ENCODE measurements at regions not wholly inside any gene's neighbourhood (a gene's known extent, or its start where the extent isn't known, plus 50 kb on each side); places are given as distances from the start of the nearest gene placed in this dataset.
A peak's percentile ranks its signal among the peaks of the same experiment; 100 is the strongest.

GRCh38 chr3:14331251-14331650, 71.2 kb upstream of the SLC6A6 start:
- in situ Hi-C loops (cut with MboI; ENCODE audit: low sequenced_read_pairs): no loop called here
- Histone ChIP-seq H2AFZ (replicated peaks; ENCODE audit: low read length, poor library complexity) (peak overlapping the region; percentile 71), H4K8ac (ENCODE audit: low read depth in 2 of 2, low read length in 2 of 2) (no peak overlapping the region), H3K9me3 (ENCODE audit: control insufficient read depth, insufficient read depth, low read length) (no peaks in the 10 kb centered on the region), H3K9ac (ENCODE audit: low read depth, low read length) (no peak overlapping the region), H4K5ac (ENCODE audit: low read depth, low read length) (no peak overlapping the region), H3K27me3 (ENCODE audit: control insufficient read depth, insufficient read depth, low read length) (peaks cover 2% of the 10 kb centered on the region; the same call in 1 of the 2 replicates), H3K36me3 (ENCODE audit: control insufficient read depth, insufficient read depth, low read length) (no peaks in the 10 kb centered on the region), H4K20me1 (ENCODE audit: insufficient read depth, low read length) (no peaks in the 10 kb centered on the region), H2BK20ac (ENCODE audit: low read depth, low read length) (no peak overlapping the region), H3K56ac (ENCODE audit: extremely low read depth, insufficient read depth, low read length) (no peak overlapping the region), H3K79me1 (ENCODE audit: low read depth in 1 of 2, low read length in 2 of 2) (no peaks in the 10 kb centered on the region), H3K27ac (ENCODE audit: insufficient read depth, low read length) (no peak overlapping the region), H3K4ac (ENCODE audit: low read depth, low read length) (no peak overlapping the region), H3K23ac (ENCODE audit: low read depth, low read length) (no peak overlapping the region), H3K9me1 (ENCODE audit: insufficient read depth, low read length) (no peaks in the 10 kb centered on the region; the same call in 1 of the 2 replicates), H3K14ac (replicated peaks; ENCODE audit: low read depth, low read length) (no peak overlapping the region), H2BK15ac (ENCODE audit: low read depth, low read length) (no peak overlapping the region), H2AK9ac (replicated peaks; ENCODE audit: low read depth, low read length, poor library complexity) (no peak overlapping the region), H2AK5ac (ENCODE audit: low read depth, low read length) (no peak overlapping the region), H2BK120ac (ENCODE audit: low read depth, low read length) (no peak overlapping the region), H4K91ac (ENCODE audit: insufficient read depth, low read depth, low read length) (no peak overlapping the region), H3K4me2 (ENCODE audit: low read depth, low read length) (no peak overlapping the region), H3K18ac (ENCODE audit: low read depth, low read length) (no peak overlapping the region), H2BK5ac (ENCODE audit: low read depth, low read length, poor library complexity, severe bottlenecking) (no peak overlapping the region), H3K4me1 (ENCODE audit: control insufficient read depth, insufficient read depth, low read length) (no peaks in the 10 kb centered on the region), H3K4me3 (ENCODE audit: insufficient read depth, low read depth, low read length) (no peak overlapping the region)
- no TSS peak for BruUV-seq (replicated peaks)
- ATAC-seq (ENCODE audit: low read depth): no peak
- TF ChIP-seq RFX5 (IDR thresholded peaks at IDR 0.05; ENCODE audit: low read depth, low read length): no peak
- no peak for TF ChIP-seq CTCF (conservative IDR thresholded peaks at IDR 0.05; ENCODE audit: low read depth, low read length)
- no peak for TF ChIP-seq CEBPB (IDR thresholded peaks at IDR 0.05; ENCODE audit: low read depth, low read length)
- no peak for TF ChIP-seq RAD21 (IDR thresholded peaks at IDR 0.05; ENCODE audit: low read length)
- no peak for TF ChIP-seq NFE2L2 (IDR thresholded peaks at IDR 0.05; ENCODE audit: low read depth, low read length)
- no peak for TF ChIP-seq BHLHE40 (IDR thresholded peaks at IDR 0.05; ENCODE audit: low read depth, low read length)
- no peak for TF ChIP-seq USF2 (IDR thresholded peaks at IDR 0.05; ENCODE audit: low read depth, low read length)
- no peak for TF ChIP-seq MXI1 (IDR thresholded peaks at IDR 0.05; ENCODE audit: borderline replicate concordance, low read depth, low read length)
- no peak for TF ChIP-seq CHD1 (IDR thresholded peaks at IDR 0.05; ENCODE audit: low read depth, low read length)
- no peak for TF ChIP-seq ELK1 (IDR thresholded peaks at IDR 0.05; ENCODE audit: borderline replicate concordance, low read depth, low read length)
- no CpG with 5 or more reads among the region's 6 CpGs for WGBS, 2 experiments (ENCODE audit: extremely low coverage in 2 of 2, insufficient read length in 1 of 2)
- intact Hi-C loops (cut with micrococcal nuclease): no loop called here
- dilution Hi-C loops (cut with HindIII; ENCODE audit: low sequenced_read_pairs, unreplicated experiment): no loop called here
- CTCF ChIA-PET: interaction anchor here (0.6 kb wide), 1 partner anchor 74 kb away, joined by 3 read pairs; no protein-coding TSS in a partner anchor
- POLR2A ChIA-PET (ENCODE audit: unreplicated experiment): no interaction called here
- DNase-seq: no peak
